ENCODE measurements at regions not wholly inside any gene's neighbourhood (a gene's known extent, or its start where the extent isn't known, plus 50 kb on each side); places are given as distances from the start of the nearest gene placed in this dataset.

GRCh38 chr10:84087202-84087601 is 52.1 kb upstream of the GHITM start:
- no peak for FAIRE-seq
- DNase-seq (ENCODE audit: low spot score), result no peak

- FAIRE-seq (no peak), DNase-seq (ENCODE audit: low spot score) (no peak)
Measured at GRCh38 chr10:84088626-84089025, 50.7 kb upstream of the GHITM start.

- FAIRE-seq (no peak), DNase-seq (ENCODE audit: low spot score) (no peak)
Measured at GRCh38 chr10:84089162-84089561, 50.1 kb upstream of the GHITM start.
